Embryonic facial prominence (tissue), 1 donor: ENCODE measurements at regions not wholly inside any gene's neighbourhood (a gene's known extent, or its start where the extent isn't known, plus 50 kb on each side); places are given as distances from the start of the nearest gene placed in this dataset.

ENCODE experiments used
- DNase-seq: peaks from one replicate; pipeline ENCODE4 v3.0.0-alpha.2; 2016; ENCODE audit errors: extremely low spot score

DNA sequence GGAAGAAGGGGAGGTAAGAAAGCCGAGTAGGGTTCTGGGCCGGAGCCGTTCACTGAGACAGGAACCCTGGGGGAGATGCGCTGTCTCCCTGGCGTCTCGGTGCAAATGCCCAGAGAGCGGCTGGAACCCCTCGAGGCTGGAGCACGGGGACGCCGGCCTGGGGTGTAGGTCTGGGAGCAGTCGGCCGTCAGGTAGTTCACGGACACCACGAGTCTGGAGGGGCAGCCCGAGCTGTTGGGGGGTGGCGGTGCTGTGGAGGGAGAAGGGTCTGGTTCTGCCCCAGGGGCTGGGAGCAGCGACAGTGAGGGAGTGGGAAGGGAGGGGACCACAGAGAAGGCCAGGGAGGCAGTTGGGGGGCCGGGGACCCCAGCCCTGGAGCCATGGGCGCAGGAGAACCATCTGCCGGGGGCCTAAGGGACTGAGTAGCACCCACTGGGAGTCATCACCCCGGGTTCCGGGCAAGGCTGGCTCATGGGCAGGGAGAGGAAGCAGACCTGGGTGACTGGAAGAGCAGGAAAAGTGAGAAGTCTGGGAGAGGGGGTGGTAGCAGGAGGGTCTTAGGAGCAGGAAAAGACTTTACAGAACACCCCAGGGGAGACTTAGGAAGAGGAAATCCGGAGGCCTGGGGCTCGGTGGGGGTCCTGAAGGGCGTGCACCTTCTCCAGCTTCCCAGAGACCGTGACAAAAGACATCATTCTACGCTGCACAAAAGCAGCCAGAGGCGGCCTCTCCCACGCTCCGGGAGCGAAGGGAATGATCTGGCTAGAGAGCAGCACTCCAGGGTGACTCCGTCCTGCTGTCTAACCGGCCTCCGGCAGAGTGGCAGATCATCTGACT, 173.1 kb upstream of the SOX1 start:
- DNase-seq: no peak

DNA sequence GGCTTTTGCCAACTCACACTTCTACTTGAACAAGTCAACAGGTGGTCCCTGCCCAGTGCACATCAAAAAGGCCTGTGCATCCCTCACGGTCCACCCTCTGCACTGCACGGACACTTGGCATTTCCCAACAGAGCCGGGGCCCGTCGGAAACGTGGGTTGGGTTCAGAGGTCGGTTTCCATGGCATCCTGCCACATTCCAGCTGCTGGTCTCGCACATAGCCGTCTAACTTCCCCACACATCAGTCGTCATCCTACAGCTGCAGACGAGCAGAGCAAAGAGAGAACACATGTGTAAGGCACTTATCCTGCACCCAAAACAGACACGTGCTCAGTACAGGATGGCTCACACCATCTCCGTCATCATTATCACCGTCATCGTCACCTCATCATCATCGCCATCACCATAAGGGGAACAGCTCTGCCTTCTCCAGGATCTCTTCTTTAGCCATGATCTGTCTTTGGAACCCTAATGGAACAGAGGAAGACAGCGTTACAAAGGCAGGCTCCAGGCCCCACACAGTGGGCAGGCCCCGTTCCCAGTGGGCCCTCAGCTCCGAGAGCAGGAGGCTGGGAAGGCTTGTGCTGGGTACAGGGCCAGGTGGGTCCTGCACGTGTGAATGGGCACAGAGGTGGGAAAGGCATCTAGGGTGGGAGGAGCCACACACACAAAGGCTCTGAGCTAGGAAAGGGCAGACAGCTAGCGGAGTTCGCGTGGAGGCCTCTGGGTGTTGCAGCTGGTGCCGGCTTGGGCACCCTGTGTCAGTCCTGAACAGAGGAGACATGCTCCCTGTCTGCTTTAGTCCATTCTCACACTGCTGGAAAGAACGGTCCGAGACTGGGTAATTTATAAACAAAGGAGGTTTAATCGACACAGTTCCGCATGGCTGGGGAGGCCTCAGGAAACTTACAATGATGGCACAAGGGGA, 170.8 kb upstream of the SOX1 start:
- no peak for DNase-seq

DNA sequence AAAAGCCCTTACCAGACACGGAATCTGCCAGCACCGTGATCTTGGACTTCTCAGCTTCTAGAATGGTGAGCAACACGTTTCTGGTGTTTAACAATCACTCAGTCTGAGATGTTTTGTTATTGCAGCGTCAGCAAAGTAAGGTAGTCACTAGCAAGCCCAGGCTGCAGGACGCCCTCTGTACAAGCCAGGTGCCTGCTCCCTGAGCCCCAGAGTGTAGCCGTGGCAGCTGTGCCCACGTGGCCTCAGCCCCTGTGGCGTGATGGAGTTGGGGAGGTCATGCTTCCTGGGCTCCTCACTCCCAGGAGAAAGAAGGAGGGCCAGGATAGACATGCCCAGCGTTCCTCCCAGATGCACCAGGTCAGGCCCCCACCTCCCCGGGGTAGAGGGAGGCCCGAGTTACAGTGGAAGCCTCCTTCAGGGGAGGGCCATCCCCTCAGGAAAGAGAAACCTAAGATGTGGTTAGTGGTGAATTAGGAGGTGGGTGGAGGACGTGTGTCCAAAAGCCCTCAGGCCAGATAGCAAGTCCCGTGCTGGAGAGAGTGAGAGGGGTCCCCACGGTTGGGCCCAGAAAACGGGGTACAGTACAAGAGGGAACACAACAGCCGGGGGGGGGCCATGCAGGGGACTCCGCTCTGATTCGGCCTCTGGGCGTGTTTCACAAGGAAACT, 169.6 kb upstream of the SOX1 start:
- no peak for DNase-seq

DNA sequence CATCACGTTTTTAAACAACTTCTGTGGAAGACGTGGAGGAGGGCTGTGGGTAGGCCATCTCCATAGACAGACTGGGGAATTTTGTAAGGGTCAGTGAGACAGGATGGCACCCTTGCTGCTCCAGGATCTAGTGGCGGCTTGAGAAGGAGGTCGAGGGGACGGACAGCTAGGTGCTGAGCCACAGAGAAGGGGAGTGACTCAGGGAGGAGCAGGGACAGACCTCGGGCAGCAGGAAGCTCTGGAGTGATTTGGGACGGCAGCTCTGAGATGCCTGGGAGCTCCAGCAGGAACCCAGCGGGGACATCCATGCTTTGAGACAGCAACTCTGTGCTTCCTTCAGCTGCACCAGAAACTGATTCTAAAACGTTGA, 169.1 kb upstream of the SOX1 start:
- DNase-seq: no peak

DNA sequence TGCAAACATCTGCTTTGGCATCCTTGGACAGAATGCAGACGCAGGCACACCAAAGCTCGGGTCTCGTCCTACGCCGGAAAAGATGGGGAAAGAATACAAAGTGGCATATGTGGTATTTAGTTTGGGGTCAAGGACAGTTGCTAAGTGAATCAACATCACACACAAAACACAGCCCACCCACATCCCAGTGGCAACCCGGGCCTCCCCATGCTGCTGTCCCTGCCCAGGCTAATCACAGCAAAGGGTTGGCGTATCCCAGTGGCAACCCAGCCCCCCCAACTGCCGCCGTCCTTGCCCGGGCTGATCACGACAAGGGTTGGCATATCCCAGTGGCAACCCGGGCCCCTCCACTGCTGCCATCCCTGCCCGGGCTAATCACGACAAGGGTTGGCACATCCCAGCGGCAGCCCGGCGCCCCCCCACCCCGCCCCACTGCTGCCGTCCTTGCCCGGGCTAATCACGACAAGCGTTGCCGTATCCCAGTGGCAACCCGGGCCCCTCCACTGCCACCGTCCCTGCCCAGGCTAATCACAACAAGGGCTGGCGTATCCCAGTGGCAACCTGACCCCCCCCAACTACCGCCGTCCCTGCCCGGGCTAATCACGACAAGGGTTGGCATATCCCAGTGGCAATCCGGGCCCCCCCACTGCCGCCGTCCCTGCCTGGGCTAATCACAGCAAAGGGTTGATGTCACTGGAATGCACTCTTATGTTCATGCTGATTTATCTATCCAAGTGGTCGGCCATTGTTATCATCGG, 167.8 kb upstream of the SOX1 start:
- DNase-seq: no peak

DNA sequence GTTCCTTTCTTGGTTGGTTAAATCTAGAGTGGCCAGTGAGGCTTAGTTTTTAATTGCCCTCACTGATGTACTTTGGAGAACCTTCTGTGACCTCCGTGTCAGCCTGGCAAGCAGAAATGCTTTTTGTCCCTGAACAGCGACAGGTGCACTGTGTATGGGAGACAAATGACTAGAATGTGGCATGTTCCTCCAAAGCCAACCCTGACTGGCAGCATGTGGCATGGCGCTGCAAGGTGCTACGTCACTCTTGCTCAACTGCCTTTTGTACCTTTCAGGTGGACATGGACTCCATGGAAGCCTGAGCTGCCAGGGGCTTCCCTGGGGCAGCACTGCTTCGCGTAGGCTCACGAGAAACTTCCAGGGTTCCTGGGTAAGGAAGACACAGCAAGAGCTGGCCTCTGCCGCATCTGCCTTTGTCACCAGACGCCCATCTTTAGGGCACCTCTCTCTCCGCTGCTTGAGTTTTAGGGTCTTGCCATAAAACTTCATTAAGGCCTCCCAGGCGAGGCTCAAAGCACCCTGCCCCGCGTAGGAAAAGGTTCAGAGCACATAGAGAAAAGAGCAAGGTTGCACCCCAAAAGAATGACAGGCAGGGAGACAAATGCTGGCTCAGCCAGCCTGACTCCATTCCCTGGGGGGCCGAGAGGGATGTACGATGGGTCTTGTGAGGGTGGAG, 167.1 kb upstream of the SOX1 start:
- no peak for DNase-seq

DNA sequence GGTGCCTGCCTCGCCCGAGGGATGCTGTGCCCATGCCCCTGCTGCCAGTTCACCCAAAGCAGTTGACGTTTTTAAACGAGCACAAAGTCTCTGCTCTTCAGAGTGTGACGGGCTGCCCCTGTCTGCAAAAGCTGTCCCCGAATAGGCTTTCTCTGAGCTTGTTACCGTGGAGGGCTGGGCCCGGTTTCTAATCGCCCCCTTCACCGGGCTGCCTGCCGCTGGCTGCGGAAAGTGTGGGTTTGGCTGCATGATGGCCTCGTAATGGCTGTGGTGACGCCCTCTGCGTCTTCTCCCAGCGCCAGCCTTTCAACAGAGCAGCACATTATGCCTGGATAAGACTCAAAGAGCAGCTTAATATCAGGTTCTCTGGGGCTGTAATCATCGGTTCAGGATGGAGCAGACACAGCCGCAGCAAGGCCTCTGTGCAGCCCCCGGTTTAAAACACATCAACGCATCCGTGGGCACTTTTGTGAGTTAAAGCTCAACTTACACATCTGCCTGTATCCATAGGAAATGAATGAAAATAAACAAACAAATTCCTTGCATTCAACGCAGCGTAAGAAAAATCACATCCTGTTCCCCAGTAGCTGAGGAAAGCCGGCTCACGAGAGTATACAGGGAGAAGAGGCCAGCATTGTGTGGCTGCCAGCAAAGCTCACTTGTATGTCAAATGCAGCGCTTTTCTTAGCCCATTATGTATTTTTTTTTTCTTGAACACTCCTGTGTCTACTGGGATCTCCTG, 166.4 kb upstream of the SOX1 start:
- peak; percentile 76 for DNase-seq

DNA sequence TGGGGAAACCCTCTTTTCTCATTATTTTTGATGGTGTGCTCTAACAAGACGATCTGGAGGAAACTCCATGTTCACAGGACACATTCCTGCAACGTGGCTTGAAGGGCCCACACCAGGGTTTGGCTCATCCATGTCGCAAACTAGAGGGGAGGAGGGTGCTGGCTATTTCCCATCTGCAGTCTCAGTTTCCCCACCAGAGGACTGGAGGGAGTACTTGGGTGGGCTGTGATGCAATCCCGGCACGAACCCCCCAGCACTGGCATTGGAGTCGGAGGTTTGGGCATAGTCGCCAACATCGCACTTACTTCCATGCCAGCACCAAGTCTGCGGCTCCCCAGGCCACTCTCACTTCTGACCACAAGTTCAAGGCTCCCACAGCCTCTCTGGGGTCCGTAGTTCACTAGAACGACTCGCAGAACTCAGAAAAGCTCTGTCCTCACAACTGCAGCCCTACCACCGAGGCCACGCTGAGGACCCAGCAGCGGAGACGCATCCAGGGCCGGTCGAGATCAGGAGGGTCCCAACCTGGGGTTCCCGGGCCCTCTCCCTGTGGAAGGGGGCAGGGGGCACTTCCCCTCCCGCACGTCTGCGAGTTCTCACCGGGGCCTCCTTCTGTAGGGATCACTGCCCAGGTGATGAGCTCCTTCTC, 165.6 kb upstream of the SOX1 start:
- no peak for DNase-seq

DNA sequence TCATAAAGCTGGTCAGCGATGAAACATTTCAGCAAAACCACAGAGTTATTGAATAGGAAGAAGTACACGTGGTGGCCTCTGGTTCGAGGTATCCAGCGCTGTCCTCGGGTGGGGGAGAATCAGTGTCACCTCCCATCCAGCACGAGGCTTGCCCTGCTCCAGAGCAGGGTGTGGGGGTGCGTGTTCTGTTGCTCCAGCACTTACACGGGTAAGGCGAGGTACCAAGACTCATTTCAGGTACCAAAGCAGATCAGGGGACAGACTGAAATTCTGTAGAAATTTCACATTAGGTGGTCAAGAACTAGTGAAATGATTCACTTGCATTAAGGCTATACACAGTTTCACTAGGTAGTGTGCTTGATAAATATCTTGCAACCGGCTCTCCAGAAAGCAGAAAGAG, 164.2 kb upstream of the SOX1 start:
- no peak for DNase-seq

DNA sequence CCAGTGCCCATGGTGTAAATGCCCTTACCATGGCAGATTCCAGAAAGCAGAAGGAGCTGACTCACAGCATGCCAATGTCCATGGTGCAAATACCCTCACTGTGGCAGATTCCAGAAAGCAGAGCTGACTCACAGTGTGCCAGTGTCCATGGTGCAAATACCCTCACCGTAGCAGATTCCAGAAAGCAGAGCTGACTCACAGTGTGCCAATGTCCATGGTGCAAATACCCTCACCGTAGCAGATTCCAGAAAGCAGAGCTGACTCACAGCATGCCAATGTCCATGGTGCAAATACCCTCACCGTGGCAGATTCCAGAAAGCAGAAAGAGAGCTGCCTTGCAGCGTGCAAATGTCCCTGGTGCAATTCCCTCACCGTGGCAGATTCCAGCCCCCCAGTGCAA, 163.8 kb upstream of the SOX1 start:
- DNase-seq: no peak

DNA sequence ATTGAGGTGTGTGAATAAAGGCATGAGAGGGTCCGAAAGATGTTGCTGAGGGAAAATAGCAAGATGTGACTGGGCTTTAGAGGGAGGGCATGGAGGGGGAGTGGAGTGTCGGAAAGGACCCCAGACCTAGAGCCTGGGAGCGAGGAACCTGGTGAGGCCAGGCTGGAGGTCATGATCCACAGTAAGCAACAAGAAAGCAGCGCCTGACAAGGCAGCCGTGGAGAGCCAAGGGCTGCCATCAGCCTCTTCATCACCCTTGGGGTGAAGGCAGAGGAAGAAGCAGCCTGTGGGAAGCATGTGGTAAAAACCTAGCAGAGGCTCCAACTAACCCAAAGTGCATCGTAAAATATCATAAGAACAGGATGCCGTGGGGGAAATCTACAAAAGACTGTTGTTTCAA, 162.8 kb upstream of the SOX1 start:
- DNase-seq: no peak

DNA sequence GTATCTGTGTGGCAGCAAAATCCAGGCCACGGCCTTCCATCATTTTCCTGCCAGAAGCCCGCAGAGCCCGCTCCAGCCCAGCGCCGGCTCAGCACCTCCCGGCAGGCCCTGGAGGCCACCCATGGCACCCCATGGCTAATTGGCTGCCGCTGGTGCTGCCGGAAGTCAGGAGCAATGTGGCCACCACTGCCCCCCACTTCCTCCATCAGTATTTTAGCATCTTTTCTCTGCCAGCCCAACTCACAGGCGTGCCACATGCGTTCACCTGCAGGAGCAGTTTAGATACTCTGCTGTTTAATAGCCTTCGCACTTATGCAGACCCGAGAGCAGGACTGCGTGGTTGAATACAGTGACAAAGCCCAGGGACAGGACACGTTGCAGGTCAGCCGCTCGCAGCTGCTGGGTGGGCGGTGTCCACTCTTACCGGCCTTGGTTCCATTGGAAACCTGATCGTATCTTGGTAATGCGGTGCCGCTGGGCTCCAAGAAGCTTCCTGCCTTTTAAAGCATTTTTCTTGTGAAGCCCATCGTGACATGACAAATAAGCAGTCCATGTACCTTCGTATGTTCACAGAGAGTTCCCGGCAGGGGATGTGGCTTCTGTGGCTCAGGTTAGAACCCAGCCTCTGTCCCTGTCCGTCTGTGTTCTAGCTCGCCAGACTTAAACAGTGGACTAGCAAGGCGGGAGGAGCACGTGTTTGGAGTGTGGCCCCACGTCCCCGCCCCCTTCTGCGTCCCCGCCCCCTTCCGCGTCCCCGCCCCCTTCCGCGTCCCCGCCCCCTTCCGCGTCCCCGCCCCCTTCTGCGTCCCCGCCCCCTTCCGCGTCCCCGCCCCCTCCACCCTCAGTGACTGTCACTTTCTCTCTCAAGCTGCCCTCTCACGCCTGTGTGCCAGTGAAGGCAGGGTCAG, 162.0 kb upstream of the SOX1 start:
- DNase-seq: no peak

DNA sequence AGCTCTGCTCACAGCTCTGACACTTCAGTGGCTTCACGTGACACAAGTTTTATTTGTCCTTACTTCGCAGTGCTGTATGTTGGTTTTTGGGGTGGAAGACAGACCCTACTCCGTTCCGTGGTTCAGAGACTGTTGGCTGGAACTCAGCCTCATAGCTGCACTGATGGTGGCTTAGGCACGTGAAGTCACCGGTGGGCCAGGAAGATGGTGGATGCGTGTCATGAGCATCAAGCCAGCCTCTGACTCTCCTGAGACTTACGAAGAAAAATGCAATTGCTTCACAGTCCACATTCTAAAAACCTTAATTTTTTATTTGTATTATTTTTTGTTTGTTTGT, 161.4 kb upstream of the SOX1 start:
- no peak for DNase-seq

DNA sequence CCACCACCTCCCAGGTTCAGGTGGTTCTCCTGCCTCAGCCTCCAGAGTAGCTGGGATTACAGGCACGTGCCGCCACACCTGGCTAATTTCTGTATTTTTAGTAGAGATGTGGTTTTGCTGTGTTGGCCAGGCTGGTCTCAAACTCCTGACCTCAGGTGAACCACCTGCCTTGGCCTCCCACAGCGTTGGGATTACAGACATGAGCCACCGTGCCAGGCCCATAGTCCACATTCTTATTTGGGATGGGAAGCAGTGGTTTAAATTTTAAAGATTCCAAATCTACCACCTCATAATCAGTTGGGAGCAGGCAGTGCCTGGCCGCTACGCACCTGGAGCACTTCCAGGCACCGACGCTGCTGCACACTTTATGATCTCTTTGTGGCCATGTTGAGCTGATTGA, 160.6 kb upstream of the SOX1 start:
- DNase-seq: no peak

DNA sequence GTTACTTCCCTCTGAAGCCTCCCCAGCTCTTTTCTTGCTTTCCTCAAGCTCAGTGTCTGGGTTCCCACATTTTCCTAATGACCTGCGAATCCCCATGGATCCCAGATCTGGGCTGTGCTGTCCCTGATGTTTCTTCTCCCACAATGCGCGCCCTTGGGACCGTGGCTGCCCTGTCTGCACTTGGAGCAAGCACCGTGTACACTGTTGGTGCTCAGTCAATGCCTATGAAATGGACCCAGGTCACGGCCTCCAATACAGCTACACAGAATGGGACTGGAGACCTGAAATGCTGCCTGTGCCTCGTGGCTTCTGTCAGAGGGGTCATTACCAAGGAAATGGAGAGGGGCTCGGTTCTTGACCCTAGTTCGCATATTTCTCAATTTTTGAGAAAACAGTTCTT, 160.1 kb upstream of the SOX1 start:
- DNase-seq: no peak

DNA sequence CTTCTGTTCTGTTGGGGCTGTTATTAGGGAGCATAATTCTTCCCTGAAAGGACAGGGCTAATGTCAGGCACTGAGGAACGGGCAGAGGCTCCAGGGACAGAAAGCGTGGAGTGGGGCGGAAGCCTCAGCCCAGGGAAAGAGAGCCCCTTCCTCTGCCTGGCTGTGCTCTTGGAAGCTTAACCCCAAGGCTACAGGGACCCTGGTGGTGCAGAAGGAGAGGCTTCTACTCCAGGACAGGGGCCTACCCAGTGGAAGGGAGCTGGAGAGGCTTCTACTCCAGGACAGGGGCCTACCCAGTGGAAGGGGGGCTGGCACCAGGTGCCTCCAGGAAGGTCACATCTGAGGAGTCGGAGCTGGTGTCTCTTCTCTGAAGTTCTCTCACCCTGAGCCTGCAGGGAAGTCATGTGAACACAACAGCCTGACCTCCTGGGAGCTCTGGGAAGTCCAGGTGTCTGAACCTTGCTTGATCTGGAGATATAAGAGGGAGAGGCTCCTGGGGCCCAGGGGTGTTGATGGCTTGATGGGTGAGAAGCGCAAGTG, 159.5 kb upstream of the SOX1 start:
- DNase-seq: no peak

DNA sequence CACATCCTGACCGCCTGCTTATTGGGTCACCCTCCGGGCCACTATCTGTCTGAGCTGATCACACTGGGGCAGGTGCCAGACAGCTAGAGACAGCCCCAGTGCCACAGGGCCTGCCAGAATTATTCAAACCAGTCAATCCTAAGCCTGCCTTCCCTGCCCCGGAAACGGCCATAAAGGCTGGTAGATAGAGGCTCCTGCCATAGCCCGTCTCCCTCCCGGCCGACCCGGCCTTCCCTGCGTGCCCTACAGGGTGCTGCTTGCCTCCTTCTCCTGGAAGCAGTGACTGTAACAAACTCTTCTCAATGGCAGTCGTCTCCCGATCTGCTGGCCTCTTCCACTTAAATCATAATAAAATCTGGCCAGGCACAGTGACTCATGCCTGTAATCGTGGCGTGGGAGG, 158.6 kb upstream of the SOX1 start:
- DNase-seq: no peak

DNA sequence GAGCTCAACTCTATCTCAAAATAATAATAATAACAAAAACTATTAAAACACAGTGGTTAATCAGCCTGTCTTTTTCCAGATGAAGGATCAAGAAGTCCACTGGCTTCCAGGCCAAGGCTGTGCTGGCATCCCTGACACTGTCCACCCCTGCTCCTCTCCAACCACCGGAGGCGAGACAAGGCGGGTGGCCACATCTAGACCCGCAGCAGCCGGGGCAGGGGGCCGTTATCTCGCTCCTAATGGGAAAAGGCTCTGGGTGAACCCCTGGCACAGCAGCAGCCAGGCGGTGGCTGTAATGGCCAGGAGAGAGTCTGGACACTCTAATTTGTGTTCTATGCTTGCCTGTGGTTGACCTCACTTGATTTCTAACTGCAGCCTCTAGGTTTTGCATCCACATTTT, 158.0 kb upstream of the SOX1 start:
- no peak for DNase-seq

DNA sequence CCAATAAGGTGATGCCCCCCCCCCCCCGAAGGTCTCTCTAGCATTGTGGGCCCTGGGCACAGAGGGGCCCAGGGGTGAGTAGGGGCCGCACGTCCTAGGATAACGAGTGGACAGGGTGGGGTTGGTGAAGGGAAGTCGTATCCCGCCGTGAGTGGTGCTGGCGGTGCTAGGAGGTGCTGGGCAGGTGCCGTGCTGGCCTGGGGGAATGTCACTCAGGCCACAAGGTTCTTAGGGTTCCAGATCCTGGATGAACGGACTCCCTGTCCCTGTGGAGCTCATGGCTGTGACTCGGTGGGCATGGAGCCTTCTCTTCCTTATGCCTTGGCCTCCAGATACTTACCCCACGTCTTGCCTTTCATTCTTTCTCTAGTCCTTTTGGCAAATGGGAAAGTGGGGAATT, 157.4 kb upstream of the SOX1 start:
- no peak for DNase-seq
